GM18520 (cell line): ENCODE measurements at regions not wholly inside any gene's neighbourhood (a gene's known extent, or its start where the extent isn't known, plus 50 kb on each side); places are given as distances from the start of the nearest gene placed in this dataset.
"Not testable (repeated sequence)": the region's sequence is repeated elsewhere in the genome, so short reads cannot be mapped to it uniquely, and the experiment has no call there.

Source experiments
- ATAC-seq: cut with Tn5 transposase; IDR thresholded peaks from one replicate; pipeline ENCODE4 v1.9.1; 2021; ENCODE audit not compliant: unreplicated experiment

DNA sequence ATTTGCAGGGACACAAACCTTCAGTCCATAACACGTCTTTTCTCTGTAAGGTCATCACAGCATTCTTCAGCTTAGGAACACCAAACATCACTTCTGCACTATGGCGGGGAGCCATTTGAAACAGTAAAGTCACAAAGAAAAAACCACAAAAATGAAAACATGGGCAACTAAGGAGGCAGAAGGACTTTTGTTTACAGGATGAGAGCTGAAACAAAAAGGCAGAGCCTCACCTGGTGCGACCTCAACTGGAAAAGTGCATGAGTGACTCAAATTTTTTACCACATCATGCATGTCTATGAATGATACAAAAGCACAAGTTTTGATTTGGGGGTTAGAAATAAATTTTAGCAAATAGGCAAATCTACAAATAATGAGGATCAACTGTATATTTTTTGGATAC, 68.2 kb upstream of the TNFAIP3 start:
- no peak for ATAC-seq

DNA sequence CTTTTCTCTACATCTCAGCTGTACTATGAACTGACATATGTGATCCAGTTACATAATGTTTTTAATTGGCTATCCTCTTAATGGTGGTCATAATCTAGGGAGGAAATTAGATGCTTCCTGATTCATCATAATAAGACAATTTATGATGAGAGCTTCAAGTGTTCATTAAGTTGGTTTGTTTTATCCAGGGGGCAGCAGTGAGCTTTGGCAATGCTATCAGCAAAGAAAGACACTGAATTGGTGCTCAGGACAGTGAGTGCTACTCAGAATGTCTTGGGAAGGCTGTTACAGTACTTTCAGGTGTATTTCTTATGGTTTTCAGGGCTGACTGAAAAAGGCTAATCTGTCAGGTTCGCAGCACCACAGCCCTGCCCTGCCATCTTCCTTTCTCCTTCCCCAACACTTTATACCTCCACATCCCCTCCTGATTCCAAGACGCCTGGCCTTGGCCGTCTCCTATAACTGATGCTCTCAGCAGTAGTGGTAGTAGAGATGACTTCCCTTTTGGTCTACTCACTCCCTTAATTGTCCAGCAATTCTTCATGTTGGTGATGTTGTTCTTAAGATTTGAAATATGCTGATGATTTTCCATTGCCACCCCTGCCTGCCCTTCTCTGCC, 67.0 kb upstream of the TNFAIP3 start:
- peak; percentile 38 for ATAC-seq

DNA sequence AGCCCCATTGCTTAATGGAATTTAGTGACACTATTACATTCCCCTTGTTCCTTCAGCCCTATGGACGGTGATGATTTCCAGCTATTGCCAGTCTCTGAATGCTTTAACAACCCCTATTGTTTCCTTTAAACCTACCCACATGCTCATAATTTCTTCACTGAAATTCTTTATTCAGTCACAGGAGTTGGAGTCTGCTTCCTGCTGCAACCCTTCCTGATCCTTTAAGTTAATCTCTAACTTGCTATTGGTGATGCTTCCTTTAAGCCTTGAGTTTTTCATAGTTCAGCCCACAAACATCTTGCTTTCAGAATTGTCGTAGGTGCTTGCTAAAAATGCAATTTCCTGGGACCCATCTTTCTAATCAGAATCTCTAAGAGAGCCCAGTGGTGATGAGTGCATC, 66.3 kb upstream of the TNFAIP3 start:
- no peak for ATAC-seq

DNA sequence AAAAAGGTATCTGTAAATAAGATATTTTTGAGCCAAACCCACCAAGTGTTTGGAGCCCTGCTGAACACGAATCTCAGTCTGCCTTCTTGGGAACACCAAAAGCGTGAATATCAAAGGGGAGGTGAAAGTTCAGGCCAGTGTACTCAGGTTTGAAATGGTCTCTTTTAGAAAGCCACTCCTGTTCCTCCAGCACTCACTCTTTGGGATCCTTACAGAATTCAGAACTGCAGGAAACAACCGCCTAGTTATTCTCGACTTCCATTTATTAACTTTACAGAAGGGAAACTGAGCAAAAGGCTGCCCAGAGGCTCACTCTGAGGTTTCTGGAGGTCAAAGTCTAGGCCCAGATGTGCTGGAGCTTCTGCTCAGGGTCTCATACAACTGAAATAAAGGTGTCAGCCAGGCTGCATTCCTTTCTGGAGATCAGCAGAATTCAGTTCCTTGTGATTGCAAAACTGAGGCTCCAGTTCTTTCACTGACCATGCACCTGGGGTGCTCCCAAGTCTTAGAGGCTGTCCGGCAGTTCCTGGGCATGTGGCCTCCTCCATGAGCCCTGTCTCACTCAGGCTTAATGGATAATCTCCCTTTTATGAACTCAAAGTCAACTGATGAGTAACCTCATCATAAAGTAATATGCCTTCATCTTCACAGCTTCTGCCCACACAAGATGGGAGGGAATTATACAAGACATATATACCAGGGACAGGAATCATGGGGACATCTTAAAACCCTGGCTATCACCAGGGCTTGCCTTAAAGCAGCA, 65.5 kb upstream of the TNFAIP3 start:
- ATAC-seq, result no peak

GRCh38 chr6:137802408-137803182, 64.5 kb upstream of the TNFAIP3 start:
- ATAC-seq, result no peak

DNA sequence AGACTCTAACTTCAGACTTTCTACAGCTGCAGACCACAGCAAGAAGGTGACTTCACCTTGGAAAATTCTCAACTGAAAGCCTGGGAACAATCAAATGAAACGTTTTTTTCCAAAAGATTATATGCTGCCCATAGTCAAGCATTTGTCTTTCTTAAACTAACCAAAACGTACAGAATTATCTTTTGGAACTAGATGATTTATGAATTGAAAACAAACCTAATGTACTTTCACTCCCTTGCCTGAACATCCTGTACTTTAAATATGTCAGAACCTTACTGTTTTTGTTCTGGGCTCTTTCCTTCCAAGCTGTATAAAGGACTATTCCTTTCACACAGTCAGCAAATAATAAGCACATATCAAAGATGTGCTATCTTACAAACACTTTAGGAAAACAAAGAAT, 62.4 kb upstream of the TNFAIP3 start:
- ATAC-seq, result no peak

DNA sequence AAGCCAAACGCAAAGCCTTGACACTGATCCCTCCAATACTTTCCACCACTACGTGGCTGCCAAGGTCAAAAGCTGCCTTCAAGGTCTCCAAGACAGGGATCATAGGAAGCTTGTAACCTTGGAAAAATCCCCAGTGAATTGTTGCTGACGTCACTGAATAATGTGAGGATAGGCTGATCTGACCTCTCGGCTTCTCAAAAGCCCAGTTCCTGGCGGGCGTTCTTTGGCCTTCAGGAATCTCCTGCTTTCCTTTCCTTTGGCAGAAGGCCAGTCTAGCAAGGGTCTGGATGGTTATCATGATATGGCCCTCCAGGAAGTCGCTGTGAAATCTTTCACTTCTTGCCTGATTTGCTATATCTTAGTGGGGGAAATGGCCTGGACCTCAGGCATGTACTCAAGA, 61.4 kb upstream of the TNFAIP3 start:
- no peak for ATAC-seq

GRCh38 chr6:137806914-137807682, 60.0 kb upstream of the TNFAIP3 start:
- ATAC-seq, result no peak

- ATAC-seq, result no peak
These were observed 58.9 kb upstream of the TNFAIP3 start for GRCh38 chr6:137808191-137808590.

GRCh38 chr6:137808836-137809315, 58.2 kb upstream of the TNFAIP3 start:
- no peak for ATAC-seq

GRCh38 chr6:137809895-137810553, 57.0 kb upstream of the TNFAIP3 start:
- ATAC-seq, result not testable (repeated sequence)

- ATAC-seq, result no peak
These were observed 56.4 kb upstream of the TNFAIP3 start for GRCh38 chr6:137810554-137811120.

DNA sequence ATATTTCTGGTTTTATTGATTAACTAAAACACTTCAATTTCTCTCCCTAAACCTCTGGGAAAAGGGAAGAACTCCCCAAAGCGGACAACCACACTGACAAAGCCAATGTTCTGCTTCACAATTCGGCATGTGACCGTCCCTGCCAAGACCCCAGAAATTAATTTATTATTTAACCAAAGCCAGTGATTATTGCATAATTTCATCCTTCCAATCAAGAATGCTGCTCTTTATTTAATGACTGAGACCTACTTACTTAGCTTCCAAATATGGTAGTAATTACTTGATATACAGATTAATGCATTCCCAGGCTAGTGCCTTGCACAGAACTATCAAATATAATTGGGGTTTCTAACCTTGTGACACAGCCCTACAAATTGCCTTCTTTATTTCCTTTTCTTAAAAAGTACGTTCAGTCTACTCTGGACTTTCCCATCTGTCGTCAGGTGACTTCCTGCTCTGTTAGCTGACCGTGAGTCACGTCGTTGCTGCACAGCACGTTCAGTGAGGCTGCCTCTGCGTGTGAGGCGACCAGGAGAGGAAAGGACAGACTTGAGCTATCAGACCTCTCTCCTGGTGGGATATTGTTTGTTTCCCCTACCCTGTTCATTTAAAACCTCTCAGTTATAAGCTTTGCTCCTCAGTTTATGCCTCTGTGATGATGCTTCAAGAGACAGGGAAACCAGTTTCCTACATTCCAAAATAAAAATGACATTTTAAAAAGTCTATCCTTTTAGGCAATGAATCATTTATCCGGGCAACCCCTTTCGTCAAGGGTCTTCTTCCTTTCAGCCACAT, 55.7 kb upstream of the TNFAIP3 start:
- peak; percentile 92 for ATAC-seq

DNA sequence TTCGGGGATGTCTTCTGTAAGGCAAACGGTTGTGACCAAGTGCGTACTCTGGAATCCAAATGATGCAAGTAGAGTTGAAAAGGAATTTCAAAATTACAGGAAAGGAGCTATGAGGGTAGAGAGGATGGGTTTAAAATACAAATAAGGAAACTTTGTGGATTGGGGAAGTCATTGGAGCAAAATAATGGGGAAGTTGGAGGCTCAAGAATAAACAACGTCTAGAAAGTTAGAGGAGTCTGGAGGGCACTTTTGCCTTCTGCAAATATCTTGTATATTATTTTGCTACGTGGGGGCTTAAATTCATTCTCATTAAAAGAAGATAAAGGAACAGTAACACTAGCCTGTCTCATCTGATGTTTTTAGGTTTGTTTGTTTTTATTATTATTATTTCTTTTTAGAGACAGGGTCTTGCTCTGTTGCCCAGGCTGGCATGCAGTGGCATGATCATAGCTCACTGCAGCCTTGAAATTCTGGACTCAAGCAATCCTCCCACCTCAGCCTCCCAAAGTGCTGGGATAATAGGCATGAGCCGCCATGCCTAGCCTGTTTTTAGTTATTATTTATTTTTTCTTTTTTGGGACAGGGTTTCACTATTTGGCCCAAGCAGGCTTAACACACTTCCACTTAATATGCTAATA, 55.0 kb upstream of the TNFAIP3 start:
- ATAC-seq, result no peak

DNA sequence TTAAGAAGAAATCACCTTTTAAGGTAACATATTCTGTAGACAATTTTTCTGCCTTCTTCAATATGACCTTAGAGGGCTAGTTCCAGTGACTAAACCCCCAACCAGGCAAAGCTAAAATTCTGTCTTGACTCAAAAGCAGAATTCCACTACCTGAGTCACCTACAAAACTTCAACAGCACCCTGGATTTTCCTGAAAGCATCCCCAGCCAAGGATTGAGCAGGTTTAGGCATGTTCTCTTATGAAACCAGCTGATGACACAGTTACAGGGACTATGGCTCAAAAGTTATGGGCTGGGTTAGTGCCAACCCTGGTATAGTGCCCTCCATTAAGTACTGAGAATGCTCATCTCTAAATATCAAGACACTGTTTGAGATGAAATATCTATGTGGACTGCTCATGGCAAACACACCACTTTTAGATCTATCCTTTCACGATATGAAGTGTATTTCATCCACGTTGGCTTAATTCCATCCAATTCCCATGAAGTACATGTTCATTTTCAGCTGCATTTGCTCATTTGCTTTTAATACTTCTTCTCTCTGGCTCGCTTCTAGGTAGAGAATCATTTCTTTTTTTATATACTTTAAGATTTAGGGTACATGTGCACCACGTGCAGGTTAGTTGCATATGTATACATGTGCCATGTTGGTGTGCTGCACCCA, 53.6 kb upstream of the TNFAIP3 start:
- no peak for ATAC-seq

DNA sequence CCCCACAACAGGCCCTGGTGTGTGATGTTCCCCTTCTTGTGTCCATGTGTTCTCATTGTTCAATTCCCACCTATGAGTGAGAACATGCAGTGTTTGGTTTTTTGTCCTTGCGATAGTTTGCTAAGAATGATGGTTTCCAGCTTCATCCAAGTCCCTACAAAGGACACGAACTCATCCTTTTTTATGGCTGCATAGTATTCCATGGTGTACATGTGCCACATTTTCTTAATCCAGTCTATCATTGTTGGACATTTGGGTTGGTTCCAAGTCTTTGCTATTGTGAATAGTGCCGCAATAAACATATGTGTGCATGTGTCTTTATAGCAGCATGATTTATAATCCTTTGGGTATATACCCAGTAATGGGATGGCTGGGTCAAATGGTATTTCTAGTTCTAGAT, 53.0 kb upstream of the TNFAIP3 start:
- ATAC-seq, result not testable (repeated sequence)

GRCh38 chr6:137815692-137816091, 51.4 kb upstream of the TNFAIP3 start:
- ATAC-seq, result no peak

DNA sequence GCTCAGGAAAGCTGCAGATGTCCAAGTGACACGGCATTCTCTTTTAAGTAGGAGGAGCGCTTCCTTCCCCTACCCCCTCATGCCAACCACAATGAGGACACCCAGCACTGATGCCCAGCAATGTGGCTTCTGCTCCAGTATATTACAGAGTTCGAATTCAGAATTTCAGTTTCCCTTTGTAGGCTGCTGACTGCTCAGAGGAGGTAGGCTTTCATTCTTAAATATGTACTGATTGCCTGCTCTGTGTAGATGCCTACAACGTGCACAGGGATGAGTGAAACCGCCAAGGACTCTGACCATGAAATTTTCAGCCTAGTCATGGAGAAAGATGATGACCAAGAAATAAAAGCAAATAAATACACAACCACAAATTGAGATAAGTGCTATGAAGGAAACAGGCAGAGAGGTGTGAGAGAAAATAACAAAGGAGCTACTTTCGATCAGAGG, 50.9 kb upstream of the TNFAIP3 start:
- ATAC-seq, result no peak
